HG02759 (cell line): ENCODE measurements at regions not wholly inside any gene's neighbourhood (a gene's known extent, or its start where the extent isn't known, plus 50 kb on each side); places are given as distances from the start of the nearest gene placed in this dataset.

Source experiments
- ATAC-seq: cut with Tn5 transposase; IDR thresholded peaks from one replicate; pipeline ENCODE4 v1.9.1; 2021; ENCODE audit warnings: mild to moderate bottlenecking, moderate library complexity; ENCODE audit not compliant: unreplicated experiment

- ATAC-seq, result no peak
These were observed 227.7 kb upstream of the TOPAZ1 start for GRCh38 chr3:44013967-44014366.

GRCh38 chr3:44015170-44015569 is 226.5 kb upstream of the TOPAZ1 start:
- no peak for ATAC-seq

GRCh38 chr3:44016818-44017217 is 224.9 kb upstream of the TOPAZ1 start:
- no peak for ATAC-seq

- ATAC-seq, result no peak
These were observed 222.8 kb upstream of the TOPAZ1 start for GRCh38 chr3:44018926-44019325.

- ATAC-seq, result no peak
These were observed 221.9 kb upstream of the TOPAZ1 start for GRCh38 chr3:44019736-44020135.

GRCh38 chr3:44020143-44020542 is 221.5 kb upstream of the TOPAZ1 start:
- ATAC-seq, result no peak

- ATAC-seq, result no peak
These were observed 219.8 kb upstream of the TOPAZ1 start for GRCh38 chr3:44021651-44022594.

- ATAC-seq, result no peak
These were observed 217.6 kb upstream of the TOPAZ1 start for GRCh38 chr3:44023961-44024593.

GRCh38 chr3:44026220-44026865 is 215.3 kb upstream of the TOPAZ1 start:
- ATAC-seq, result no peak

- no peak for ATAC-seq
These were observed 212.6 kb upstream of the TOPAZ1 start for GRCh38 chr3:44029100-44029499.

GRCh38 chr3:44030285-44030684 is 211.4 kb upstream of the TOPAZ1 start:
- no peak for ATAC-seq

- ATAC-seq, result no peak
These were observed 210.9 kb upstream of the TOPAZ1 start for GRCh38 chr3:44030687-44031305.

- no peak for ATAC-seq
These were observed 210.0 kb upstream of the TOPAZ1 start for GRCh38 chr3:44031387-44032380.

- ATAC-seq, result no peak
These were observed 209.2 kb upstream of the TOPAZ1 start for GRCh38 chr3:44032487-44032886.

GRCh38 chr3:44033123-44033522 is 208.6 kb upstream of the TOPAZ1 start:
- no peak for ATAC-seq

GRCh38 chr3:44036850-44037249 is 204.8 kb upstream of the TOPAZ1 start:
- ATAC-seq, result no peak

- ATAC-seq, result no peak
These were observed 202.7 kb upstream of the TOPAZ1 start for GRCh38 chr3:44039006-44039405.

- ATAC-seq, result no peak
These were observed 200.0 kb upstream of the TOPAZ1 start for GRCh38 chr3:44041726-44042125.

GRCh38 chr3:44042772-44043171 is 198.9 kb upstream of the TOPAZ1 start:
- no peak for ATAC-seq
